ENCODE measurements at regions not wholly inside any gene's neighbourhood (a gene's known extent, or its start where the extent isn't known, plus 50 kb on each side); places are given as distances from the start of the nearest gene placed in this dataset.
"Not testable (repeated sequence)": the region's sequence is repeated elsewhere in the genome, so short reads cannot be mapped to it uniquely, and the experiment has no call there.

GRCh38 chrX:27307546-27307945 is 155.6 kb downstream of the PPP4R3C start:
- Histone ChIP-seq H3K36me3 (ENCODE audit: low read length) (no peaks in the 10 kb centered on the region), H3K27ac (ENCODE audit: low read depth, low read length) (no peak overlapping the region), H3K9me2 (replicated peaks; ENCODE audit: insufficient read depth, low read length) (no peaks in the 10 kb centered on the region), H3K9ac (ENCODE audit: low read length) (no peak overlapping the region), H3K27me3 (ENCODE audit: low read length) (no peaks in the 10 kb centered on the region), H4K20me1 (ENCODE audit: low read depth, low read length) (no peaks in the 10 kb centered on the region), H3K9me3 (ENCODE audit: insufficient read depth, low read length) (no peaks in the 10 kb centered on the region), H3F3A (ENCODE audit: insufficient read depth) (no peaks in the 10 kb centered on the region), H3K79me2 (ENCODE audit: insufficient read depth, low read length) (no peaks in the 10 kb centered on the region), H3K4me2 (ENCODE audit: low read depth, low read length, poor library complexity, severe bottlenecking) (no peak overlapping the region), H2AFZ (ENCODE audit: low read depth, low read length, severe bottlenecking) (no peak overlapping the region), H3K4me3 (ENCODE audit: insufficient read depth, low read length, poor library complexity, severe bottlenecking) (no peak overlapping the region)
- no peak for TF ChIP-seq CTCF (IDR thresholded peaks at IDR 0.05; ENCODE audit: insufficient read depth, low read length, poor library complexity, severe bottlenecking)

DNA sequence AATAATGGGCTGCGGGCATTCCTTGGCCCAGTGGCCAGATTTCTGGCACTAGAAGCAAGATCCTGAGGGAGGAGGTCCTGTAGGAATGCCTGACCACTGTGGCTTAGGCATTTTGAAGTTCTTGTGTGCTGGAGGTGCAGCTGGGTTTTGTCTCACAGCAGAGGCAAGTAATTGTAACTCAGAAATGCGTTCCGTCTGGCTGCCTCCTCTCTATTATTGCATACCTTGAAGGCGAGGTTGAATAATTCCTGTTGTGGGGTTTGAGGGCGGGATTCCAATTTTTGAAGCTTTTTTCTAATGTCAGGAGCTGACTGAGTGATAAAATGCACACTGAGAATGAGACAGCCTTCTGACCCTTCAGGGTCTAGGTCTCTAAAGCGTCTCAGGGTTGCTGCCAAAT is 170.6 kb downstream of the PPP4R3C start:
- H2AFZ ChIP-seq (ENCODE audit: low read depth, low read length, severe bottlenecking); H3K27ac ChIP-seq (ENCODE audit: low read depth, low read length); H3K79me2 ChIP-seq (ENCODE audit: insufficient read depth, low read length); H3K9ac ChIP-seq (ENCODE audit: low read length); H3F3A ChIP-seq (ENCODE audit: insufficient read depth); H4K20me1 ChIP-seq (ENCODE audit: low read depth, low read length); H3K36me3 ChIP-seq (ENCODE audit: low read length); H3K4me3 ChIP-seq (ENCODE audit: insufficient read depth, low read length, poor library complexity, severe bottlenecking); H3K9me2 ChIP-seq (replicated peaks; ENCODE audit: insufficient read depth, low read length); H3K27me3 ChIP-seq (ENCODE audit: low read length); H3K4me2 ChIP-seq (ENCODE audit: low read depth, low read length, poor library complexity, severe bottlenecking); H3K9me3 ChIP-seq (ENCODE audit: insufficient read depth, low read length): not testable (repeated sequence)

DNA sequence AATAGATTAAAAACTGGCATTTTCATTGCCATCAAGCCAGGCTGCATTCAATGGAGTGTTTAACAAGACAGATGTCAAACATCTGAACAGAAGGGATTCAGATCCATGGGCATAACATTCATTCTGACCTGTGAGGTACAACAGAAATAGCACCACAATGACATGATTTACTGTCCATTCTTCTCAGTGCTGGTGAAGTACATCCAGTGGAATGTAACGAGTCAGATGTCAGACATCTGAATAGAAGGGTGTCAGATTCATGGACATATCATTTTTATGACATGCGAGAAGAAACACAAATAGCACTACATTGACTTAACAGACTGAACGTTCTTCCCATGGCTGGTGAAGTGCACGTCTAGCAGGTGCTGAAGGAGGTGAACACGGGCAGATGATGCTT is 186.4 kb downstream of the PPP4R3C start:
- Histone ChIP-seq H3K9me2 (replicated peaks; ENCODE audit: insufficient read depth, low read length) (no peaks in the 10 kb centered on the region), H3K27me3 (ENCODE audit: low read length) (no peaks in the 10 kb centered on the region), H2AFZ (ENCODE audit: low read depth, low read length, severe bottlenecking) (no peak overlapping the region), H3K4me2 (ENCODE audit: low read depth, low read length, poor library complexity, severe bottlenecking) (no peak overlapping the region), H3F3A (ENCODE audit: insufficient read depth) (no peaks in the 10 kb centered on the region), H3K9me3 (ENCODE audit: insufficient read depth, low read length) (no peaks in the 10 kb centered on the region), H4K20me1 (ENCODE audit: low read depth, low read length) (no peaks in the 10 kb centered on the region), H3K4me3 (ENCODE audit: insufficient read depth, low read length, poor library complexity, severe bottlenecking) (no peak overlapping the region), H3K27ac (ENCODE audit: low read depth, low read length) (no peak overlapping the region), H3K79me2 (ENCODE audit: insufficient read depth, low read length) (no peaks in the 10 kb centered on the region), H3K9ac (ENCODE audit: low read length) (no peak overlapping the region), H3K36me3 (ENCODE audit: low read length) (no peaks in the 10 kb centered on the region)
- TF ChIP-seq CTCF (IDR thresholded peaks at IDR 0.05; ENCODE audit: insufficient read depth, low read length, poor library complexity, severe bottlenecking) (no peak), EZH2phosphoT487 (conservative IDR thresholded peaks at IDR 0.05; ENCODE audit: low read length) (no peak)

DNA sequence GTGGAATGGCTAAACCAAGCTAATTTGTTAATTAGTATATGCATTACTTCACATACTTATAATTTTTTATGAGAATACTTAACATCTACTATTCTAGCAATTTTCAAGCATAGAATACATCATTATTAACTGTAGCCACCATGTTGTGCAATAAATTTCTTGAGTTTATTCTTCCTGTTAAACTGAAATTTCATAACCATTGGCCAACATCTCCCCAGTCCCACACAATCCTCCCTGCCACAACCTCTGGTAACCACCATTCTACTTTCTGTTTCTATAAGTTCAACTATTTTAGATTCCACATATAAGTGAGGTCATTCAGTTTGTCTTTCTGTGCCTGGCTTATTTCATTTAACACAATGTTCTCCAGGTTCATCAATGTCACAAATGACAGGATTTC is 208.5 kb downstream of the PPP4R3C start:
- Histone ChIP-seq H3F3A (ENCODE audit: insufficient read depth) (no peaks in the 10 kb centered on the region), H3K79me2 (ENCODE audit: insufficient read depth, low read length) (no peaks in the 10 kb centered on the region), H3K36me3 (ENCODE audit: low read length) (no peaks in the 10 kb centered on the region), H2AFZ (ENCODE audit: low read depth, low read length, severe bottlenecking) (no peak overlapping the region), H3K27ac (ENCODE audit: low read depth, low read length) (no peak overlapping the region), H3K4me3 (ENCODE audit: insufficient read depth, low read length, poor library complexity, severe bottlenecking) (no peak overlapping the region), H3K4me2 (ENCODE audit: low read depth, low read length, poor library complexity, severe bottlenecking) (no peak overlapping the region), H3K9me2 (replicated peaks; ENCODE audit: insufficient read depth, low read length) (no peaks in the 10 kb centered on the region), H3K27me3 (ENCODE audit: low read length) (no peaks in the 10 kb centered on the region), H4K20me1 (ENCODE audit: low read depth, low read length) (no peaks in the 10 kb centered on the region), H3K9ac (ENCODE audit: low read length) (no peak overlapping the region), H3K9me3 (ENCODE audit: insufficient read depth, low read length) (no peaks in the 10 kb centered on the region)
- no peak for TF ChIP-seq CTCF (IDR thresholded peaks at IDR 0.05; ENCODE audit: insufficient read depth, low read length, poor library complexity, severe bottlenecking)
- TF ChIP-seq EZH2phosphoT487 (conservative IDR thresholded peaks at IDR 0.05; ENCODE audit: low read length) = no peak

Measured in SU-DHL-6 (cell line).